ENCODE measurements at regions not wholly inside any gene's neighbourhood (a gene's known extent, or its start where the extent isn't known, plus 50 kb on each side); places are given as distances from the start of the nearest gene placed in this dataset.

GRCh38 chr3:152203652-152204051 lies 65.1 kb upstream of the MBNL1 start:
- Histone ChIP-seq H3K4me3 (ENCODE audit: insufficient read depth, low read depth, low read length, poor library complexity, severe bottlenecking) (peak overlapping the region; percentile 50), H3K27me3 (replicated peaks; ENCODE audit: control insufficient read depth, insufficient read depth, low read length, poor library complexity, severe bottlenecking) (no peaks in the 10 kb centered on the region), H3K4me1 (ENCODE audit: control insufficient read depth, insufficient read depth, low read length, poor library complexity, severe bottlenecking) (peaks cover 32% of the 10 kb centered on the region), H3K27ac (ENCODE audit: insufficient read depth, low read length, poor library complexity, severe bottlenecking) (peak overlapping the region; percentile 74), H3K9me3 (ENCODE audit: control insufficient read depth, low read length) (no peaks in the 10 kb centered on the region), H3K36me3 (ENCODE audit: control insufficient read depth, insufficient read depth, low read length) (no peaks in the 10 kb centered on the region)
- no peak for DNase-seq

GRCh38 chr3:152204218-152204617 lies 64.5 kb upstream of the MBNL1 start:
- peaks cover 35% of the 10 kb centered on the region for H3K4me1 ChIP-seq (ENCODE audit: control insufficient read depth, insufficient read depth, low read length, poor library complexity, severe bottlenecking)
- H3K27ac ChIP-seq (ENCODE audit: insufficient read depth, low read length, poor library complexity, severe bottlenecking), result peak overlapping the region; percentile 74
- no peaks in the 10 kb centered on the region for H3K27me3 ChIP-seq (replicated peaks; ENCODE audit: control insufficient read depth, insufficient read depth, low read length, poor library complexity, severe bottlenecking)
- no peaks in the 10 kb centered on the region for H3K9me3 ChIP-seq (ENCODE audit: control insufficient read depth, low read length)
- H3K4me3 ChIP-seq (ENCODE audit: insufficient read depth, low read depth, low read length, poor library complexity, severe bottlenecking), result peak overlapping the region; percentile 50
- no peak for DNase-seq
- no peaks in the 10 kb centered on the region for H3K36me3 ChIP-seq (ENCODE audit: control insufficient read depth, insufficient read depth, low read length)

GRCh38 chr3:152205097-152205593 lies 63.6 kb upstream of the MBNL1 start:
- Histone ChIP-seq H3K4me3 (ENCODE audit: insufficient read depth, low read depth, low read length, poor library complexity, severe bottlenecking) (peak overlapping the region; percentile 50), H3K36me3 (ENCODE audit: control insufficient read depth, insufficient read depth, low read length) (no peaks in the 10 kb centered on the region), H3K27me3 (replicated peaks; ENCODE audit: control insufficient read depth, insufficient read depth, low read length, poor library complexity, severe bottlenecking) (no peaks in the 10 kb centered on the region), H3K9me3 (ENCODE audit: control insufficient read depth, low read length) (no peaks in the 10 kb centered on the region), H3K4me1 (ENCODE audit: control insufficient read depth, insufficient read depth, low read length, poor library complexity, severe bottlenecking) (peaks cover 35% of the 10 kb centered on the region), H3K27ac (ENCODE audit: insufficient read depth, low read length, poor library complexity, severe bottlenecking) (peak overlapping the region; percentile 74)
- no peak for DNase-seq

GRCh38 chr3:152206243-152206760 lies 62.4 kb upstream of the MBNL1 start:
- Histone ChIP-seq H3K9me3 (ENCODE audit: control insufficient read depth, low read length) (no peaks in the 10 kb centered on the region), H3K27ac (ENCODE audit: insufficient read depth, low read length, poor library complexity, severe bottlenecking) (no peak overlapping the region), H3K4me1 (ENCODE audit: control insufficient read depth, insufficient read depth, low read length, poor library complexity, severe bottlenecking) (peaks cover 28% of the 10 kb centered on the region), H3K27me3 (replicated peaks; ENCODE audit: control insufficient read depth, insufficient read depth, low read length, poor library complexity, severe bottlenecking) (no peaks in the 10 kb centered on the region), H3K4me3 (ENCODE audit: insufficient read depth, low read depth, low read length, poor library complexity, severe bottlenecking) (no peak overlapping the region), H3K36me3 (ENCODE audit: control insufficient read depth, insufficient read depth, low read length) (no peaks in the 10 kb centered on the region)
- DNase-seq, result no peak

- DNase-seq, result no peak
- Histone ChIP-seq H3K27ac (ENCODE audit: insufficient read depth, low read length, poor library complexity, severe bottlenecking) (no peak overlapping the region), H3K4me3 (ENCODE audit: insufficient read depth, low read depth, low read length, poor library complexity, severe bottlenecking) (no peak overlapping the region), H3K4me1 (ENCODE audit: control insufficient read depth, insufficient read depth, low read length, poor library complexity, severe bottlenecking) (peaks cover 18% of the 10 kb centered on the region), H3K36me3 (ENCODE audit: control insufficient read depth, insufficient read depth, low read length) (no peaks in the 10 kb centered on the region), H3K9me3 (ENCODE audit: control insufficient read depth, low read length) (no peaks in the 10 kb centered on the region), H3K27me3 (replicated peaks; ENCODE audit: control insufficient read depth, insufficient read depth, low read length, poor library complexity, severe bottlenecking) (no peaks in the 10 kb centered on the region)
Measured at GRCh38 chr3:152208439-152208838, 60.3 kb upstream of the MBNL1 start.

GRCh38 chr3:152209060-152209459 lies 59.7 kb upstream of the MBNL1 start:
- H3K27ac ChIP-seq (ENCODE audit: insufficient read depth, low read length, poor library complexity, severe bottlenecking), result peak overlapping the region; percentile 26

GRCh38 chr3:152209776-152210175 lies 59.0 kb upstream of the MBNL1 start:
- Histone ChIP-seq H3K9me3 (ENCODE audit: control insufficient read depth, low read length) (no peaks in the 10 kb centered on the region), H3K4me1 (ENCODE audit: control insufficient read depth, insufficient read depth, low read length, poor library complexity, severe bottlenecking) (peaks cover 18% of the 10 kb centered on the region), H3K27me3 (replicated peaks; ENCODE audit: control insufficient read depth, insufficient read depth, low read length, poor library complexity, severe bottlenecking) (no peaks in the 10 kb centered on the region), H3K36me3 (ENCODE audit: control insufficient read depth, insufficient read depth, low read length) (no peaks in the 10 kb centered on the region), H3K4me3 (ENCODE audit: insufficient read depth, low read depth, low read length, poor library complexity, severe bottlenecking) (no peak overlapping the region), H3K27ac (ENCODE audit: insufficient read depth, low read length, poor library complexity, severe bottlenecking) (peak overlapping the region; percentile 26)
- no peak for DNase-seq

More at GRCh38 chr3:152209060-152209459, 59.7 kb upstream of the MBNL1 start:
- Histone ChIP-seq H3K4me3 (ENCODE audit: insufficient read depth, low read depth, low read length, poor library complexity, severe bottlenecking) (no peak overlapping the region), H3K27me3 (replicated peaks; ENCODE audit: control insufficient read depth, insufficient read depth, low read length, poor library complexity, severe bottlenecking) (no peaks in the 10 kb centered on the region), H3K9me3 (ENCODE audit: control insufficient read depth, low read length) (no peaks in the 10 kb centered on the region), H3K36me3 (ENCODE audit: control insufficient read depth, insufficient read depth, low read length) (no peaks in the 10 kb centered on the region), H3K4me1 (ENCODE audit: control insufficient read depth, insufficient read depth, low read length, poor library complexity, severe bottlenecking) (peaks cover 18% of the 10 kb centered on the region)
- no peak for DNase-seq

GRCh38 chr3:152210697-152211096 lies 58.0 kb upstream of the MBNL1 start:
- H3K27ac ChIP-seq (ENCODE audit: insufficient read depth, low read length, poor library complexity, severe bottlenecking), result no peak overlapping the region
- H3K9me3 ChIP-seq (ENCODE audit: control insufficient read depth, low read length), result no peaks in the 10 kb centered on the region
- H3K4me3 ChIP-seq (ENCODE audit: insufficient read depth, low read depth, low read length, poor library complexity, severe bottlenecking), result no peak overlapping the region
- H3K4me1 ChIP-seq (ENCODE audit: control insufficient read depth, insufficient read depth, low read length, poor library complexity, severe bottlenecking), result peaks cover 18% of the 10 kb centered on the region
- H3K36me3 ChIP-seq (ENCODE audit: control insufficient read depth, insufficient read depth, low read length), result no peaks in the 10 kb centered on the region
- H3K27me3 ChIP-seq (replicated peaks; ENCODE audit: control insufficient read depth, insufficient read depth, low read length, poor library complexity, severe bottlenecking), result no peaks in the 10 kb centered on the region
- no peak for DNase-seq

GRCh38 chr3:152211655-152212054 lies 57.1 kb upstream of the MBNL1 start:
- H3K4me3 ChIP-seq (ENCODE audit: insufficient read depth, low read depth, low read length, poor library complexity, severe bottlenecking), result no peak overlapping the region
- no peak overlapping the region for H3K27ac ChIP-seq (ENCODE audit: insufficient read depth, low read length, poor library complexity, severe bottlenecking)
- H3K4me1 ChIP-seq (ENCODE audit: control insufficient read depth, insufficient read depth, low read length, poor library complexity, severe bottlenecking), result peaks cover 12% of the 10 kb centered on the region
- no peak for DNase-seq
- H3K9me3 ChIP-seq (ENCODE audit: control insufficient read depth, low read length), result no peaks in the 10 kb centered on the region
- no peaks in the 10 kb centered on the region for H3K36me3 ChIP-seq (ENCODE audit: control insufficient read depth, insufficient read depth, low read length)
- no peaks in the 10 kb centered on the region for H3K27me3 ChIP-seq (replicated peaks; ENCODE audit: control insufficient read depth, insufficient read depth, low read length, poor library complexity, severe bottlenecking)

- Histone ChIP-seq H3K9me3 (ENCODE audit: control insufficient read depth, low read length) (no peaks in the 10 kb centered on the region), H3K27me3 (replicated peaks; ENCODE audit: control insufficient read depth, insufficient read depth, low read length, poor library complexity, severe bottlenecking) (no peaks in the 10 kb centered on the region), H3K36me3 (ENCODE audit: control insufficient read depth, insufficient read depth, low read length) (no peaks in the 10 kb centered on the region), H3K27ac (ENCODE audit: insufficient read depth, low read length, poor library complexity, severe bottlenecking) (no peak overlapping the region), H3K4me1 (ENCODE audit: control insufficient read depth, insufficient read depth, low read length, poor library complexity, severe bottlenecking) (peaks cover 9% of the 10 kb centered on the region), H3K4me3 (ENCODE audit: insufficient read depth, low read depth, low read length, poor library complexity, severe bottlenecking) (no peak overlapping the region)
- no peak for DNase-seq
Measured at GRCh38 chr3:152213203-152213602, 55.5 kb upstream of the MBNL1 start.

Measured in effector memory CD4-positive, alpha-beta T cell (primary cell).